ENCODE measurements at regions not wholly inside any gene's neighbourhood (a gene's known extent, or its start where the extent isn't known, plus 50 kb on each side); places are given as distances from the start of the nearest gene placed in this dataset.

DNA sequence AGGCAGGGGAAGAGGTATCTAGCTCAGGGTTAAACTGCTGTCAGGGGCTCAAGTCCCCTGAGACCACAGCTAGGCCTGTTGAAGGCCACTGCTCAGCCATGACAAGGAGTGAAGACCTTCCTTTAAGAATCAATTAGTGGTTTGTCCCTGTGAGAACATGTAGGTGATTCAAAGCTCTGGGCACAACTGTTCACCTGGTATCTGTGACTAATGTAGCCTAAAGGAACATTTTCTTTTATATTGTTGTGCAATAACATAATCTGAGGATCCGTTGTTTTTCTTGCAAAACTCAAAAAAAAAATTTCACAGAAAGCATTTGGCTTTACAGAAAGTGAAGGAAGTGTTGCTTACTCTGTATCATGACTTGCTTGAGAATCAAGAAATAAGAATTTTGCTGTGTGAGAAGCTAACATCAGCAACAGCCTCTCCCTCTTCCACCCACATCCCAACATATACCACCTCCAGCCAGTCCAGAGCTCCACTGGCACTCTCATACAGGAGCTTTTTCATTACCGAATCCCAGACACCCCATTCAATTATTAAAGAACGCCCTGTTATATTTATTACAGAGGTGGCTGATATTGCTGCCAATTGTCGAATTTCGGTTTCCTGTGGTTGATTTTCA is 807.0 kb downstream of the TLE4 start:
- TF ChIP-seq EGR1 (IDR thresholded peaks at IDR 0.05; ENCODE audit: borderline replicate concordance in 1 of 2, low read depth in 2 of 2, low read length in 2 of 2) (no peak), RCOR1 (conservative IDR thresholded peaks at IDR 0.05; ENCODE audit: low read depth, low read length) (no peak)

All from GM12878 (cell line).